Mesothelial cell of epicardium (in vitro differentiated cells): ENCODE measurements at regions not wholly inside any gene's neighbourhood (a gene's known extent, or its start where the extent isn't known, plus 50 kb on each side); places are given as distances from the start of the nearest gene placed in this dataset.

Experiments used
- DNase-seq, 2 experiments: peaks; one replicate each; pipeline ENCODE4 v3.0.0; 2021; ENCODE audit warnings: low spot score in 2 of 2; ENCODE audit not compliant: unreplicated experiment in 2 of 2
- H3K27ac Mint-ChIP-seq: 2 replicates; pipeline ENCODE4 v1.8.0; 2021; ENCODE audit warnings: mixed read lengths
- H3K27me3 Mint-ChIP-seq: 2 replicates; pipeline ENCODE4 v1.8.0; 2021; ENCODE audit warnings: low read depth, mixed read lengths
- H3K36me3 Mint-ChIP-seq: 2 replicates; pipeline ENCODE4 v1.8.0; 2021; ENCODE audit warnings: mixed read lengths
- H3K4me1 Mint-ChIP-seq: 2 replicates; pipeline ENCODE4 v1.8.0; 2021; ENCODE audit warnings: mixed read lengths
- H3K4me3 Mint-ChIP-seq: 2 replicates; pipeline ENCODE4 v1.8.0; 2021; ENCODE audit warnings: mild to moderate bottlenecking, moderate library complexity, mixed read lengths
- H3K9me3 Mint-ChIP-seq: 2 replicates; pipeline ENCODE4 v1.8.0; 2021; ENCODE audit warnings: mixed read lengths
- TF ChIP-seq, protein P1 (sequence below): fragments of 200-600 bp; sonication (generic); IDR thresholded peaks from one replicate; pipeline ENCODE4 v1.5.0; 2021; ENCODE audit warnings: antibody characterized with exemption; ENCODE audit not compliant: unreplicated experiment

- Mint-ChIP-seq H3K4me3 (no peak overlapping the region), H3K27me3 (peaks cover 30% of the 10 kb centered on the region)
These were observed 294.7 kb downstream of the KIF4B start for GRCh38 chr5:155308289-155308688.

DNA sequence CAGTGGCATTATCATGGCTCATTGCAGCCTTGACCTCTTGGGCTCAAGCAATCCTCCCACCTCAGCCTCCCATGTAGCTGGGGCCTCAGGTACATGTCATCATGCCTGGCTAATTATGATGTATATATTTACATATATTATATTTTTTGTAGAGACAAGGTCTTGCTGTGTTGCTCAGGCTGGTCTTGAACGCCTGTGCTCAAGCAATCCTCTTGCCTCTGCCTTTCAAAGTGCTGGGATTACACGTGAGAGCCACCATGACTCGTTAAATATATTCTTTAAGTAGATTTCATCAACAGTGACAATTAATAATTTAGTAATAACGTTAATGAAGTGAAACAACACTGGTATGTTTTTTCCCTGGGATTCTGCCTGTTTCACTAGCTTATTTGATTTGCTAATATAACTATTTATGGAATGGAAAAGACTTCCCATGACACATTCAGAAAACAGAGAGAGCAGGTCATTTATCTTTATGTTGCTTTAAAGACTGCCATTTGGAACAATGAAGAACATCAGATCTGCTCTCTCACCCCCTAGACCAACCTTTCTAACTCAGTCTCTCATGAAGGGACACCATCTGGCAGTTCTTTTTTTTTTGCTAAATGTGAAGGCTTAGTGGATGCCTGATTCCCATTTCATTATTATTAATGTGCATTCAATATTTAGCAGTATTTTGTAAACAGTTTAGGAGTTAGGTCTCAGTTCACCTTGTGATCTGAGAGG lies 295.6 kb downstream of the KIF4B start:
- H3K4me1 Mint-ChIP-seq = no peaks in the 10 kb centered on the region
- TF ChIP-seq, protein P1, sequence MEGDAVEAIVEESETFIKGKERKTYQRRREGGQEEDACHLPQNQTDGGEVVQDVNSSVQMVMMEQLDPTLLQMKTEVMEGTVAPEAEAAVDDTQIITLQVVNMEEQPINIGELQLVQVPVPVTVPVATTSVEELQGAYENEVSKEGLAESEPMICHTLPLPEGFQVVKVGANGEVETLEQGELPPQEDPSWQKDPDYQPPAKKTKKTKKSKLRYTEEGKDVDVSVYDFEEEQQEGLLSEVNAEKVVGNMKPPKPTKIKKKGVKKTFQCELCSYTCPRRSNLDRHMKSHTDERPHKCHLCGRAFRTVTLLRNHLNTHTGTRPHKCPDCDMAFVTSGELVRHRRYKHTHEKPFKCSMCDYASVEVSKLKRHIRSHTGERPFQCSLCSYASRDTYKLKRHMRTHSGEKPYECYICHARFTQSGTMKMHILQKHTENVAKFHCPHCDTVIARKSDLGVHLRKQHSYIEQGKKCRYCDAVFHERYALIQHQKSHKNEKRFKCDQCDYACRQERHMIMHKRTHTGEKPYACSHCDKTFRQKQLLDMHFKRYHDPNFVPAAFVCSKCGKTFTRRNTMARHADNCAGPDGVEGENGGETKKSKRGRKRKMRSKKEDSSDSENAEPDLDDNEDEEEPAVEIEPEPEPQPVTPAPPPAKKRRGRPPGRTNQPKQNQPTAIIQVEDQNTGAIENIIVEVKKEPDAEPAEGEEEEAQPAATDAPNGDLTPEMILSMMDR = no peak
- no peaks in the 10 kb centered on the region for H3K36me3 Mint-ChIP-seq
- no peak overlapping the region for H3K4me3 Mint-ChIP-seq
- no peak for DNase-seq
- H3K27ac Mint-ChIP-seq = no peak overlapping the region
- H3K9me3 Mint-ChIP-seq = peaks cover 4% of the 10 kb centered on the region
- peaks cover 30% of the 10 kb centered on the region for H3K27me3 Mint-ChIP-seq

More at GRCh38 chr5:155308289-155308688, 294.7 kb downstream of the KIF4B start:
- no peak overlapping the region for H3K27ac Mint-ChIP-seq
- H3K36me3 Mint-ChIP-seq = no peaks in the 10 kb centered on the region
- no peaks in the 10 kb centered on the region for H3K4me1 Mint-ChIP-seq
- H3K9me3 Mint-ChIP-seq = peaks cover 4% of the 10 kb centered on the region
- TF ChIP-seq, protein P1 = no peak
- DNase-seq = no peak

DNA sequence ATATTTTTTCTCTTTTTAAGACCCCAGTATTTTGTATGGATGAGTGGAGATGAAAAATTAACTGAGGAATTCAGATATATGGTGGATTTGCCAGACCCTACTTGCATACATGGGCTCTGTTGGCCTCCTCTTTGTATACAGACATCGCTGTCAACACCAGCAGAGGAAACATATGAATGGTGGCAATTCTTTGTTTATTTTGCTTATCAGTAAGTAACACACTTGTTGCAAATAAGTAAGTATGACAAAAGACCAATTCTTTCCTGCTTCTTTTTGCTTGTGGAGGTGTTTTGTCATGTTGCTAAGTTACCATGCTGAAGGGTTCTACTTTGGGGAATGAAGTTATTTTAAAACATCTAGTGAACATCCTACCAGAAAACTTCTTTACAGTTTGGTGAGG lies 298.2 kb downstream of the KIF4B start:
- TF ChIP-seq, protein P1 = no peak
- Mint-ChIP-seq H3K27ac (no peak overlapping the region), H3K4me1 (no peaks in the 10 kb centered on the region), H3K27me3 (peaks cover 30% of the 10 kb centered on the region), H3K4me3 (no peak overlapping the region), H3K9me3 (peaks cover 4% of the 10 kb centered on the region), H3K36me3 (no peaks in the 10 kb centered on the region)
- no peak for DNase-seq

DNA sequence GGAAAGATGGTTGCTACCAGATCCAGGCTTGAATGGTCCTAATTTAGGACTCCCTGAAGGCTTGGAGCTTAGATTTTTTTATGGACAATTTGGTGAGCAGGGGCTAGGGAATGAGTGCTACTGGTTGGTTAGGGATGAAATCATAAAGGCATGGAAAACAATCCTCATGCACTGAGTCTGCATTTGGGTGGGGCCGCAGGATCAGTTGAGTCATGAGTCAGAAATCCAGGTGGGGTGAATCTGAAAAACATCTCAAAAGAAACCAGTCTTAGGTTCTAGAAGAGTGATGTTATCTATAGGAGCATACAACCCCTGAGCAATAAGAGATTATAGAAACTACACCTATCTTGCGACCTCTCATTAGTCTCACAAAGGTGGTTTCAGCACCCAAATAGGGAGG lies 300.0 kb downstream of the KIF4B start:
- DNase-seq = no peak
- TF ChIP-seq, protein P1 = no peak
- Mint-ChIP-seq H3K4me1 (no peaks in the 10 kb centered on the region), H3K27me3 (peaks cover 21% of the 10 kb centered on the region), H3K4me3 (no peak overlapping the region), H3K27ac (no peak overlapping the region), H3K36me3 (no peaks in the 10 kb centered on the region), H3K9me3 (peaks cover 4% of the 10 kb centered on the region)

- Mint-ChIP-seq H3K4me1 (no peaks in the 10 kb centered on the region), H3K27ac (no peak overlapping the region), H3K36me3 (no peaks in the 10 kb centered on the region), H3K9me3 (peaks cover 4% of the 10 kb centered on the region), H3K4me3 (no peak overlapping the region), H3K27me3 (peaks cover 18% of the 10 kb centered on the region)
- TF ChIP-seq, protein P1 = no peak
- DNase-seq = no peak
These were observed 302.6 kb downstream of the KIF4B start for GRCh38 chr5:155316070-155316714.
